ENCODE measurements at regions not wholly inside any gene's neighbourhood (a gene's known extent, or its start where the extent isn't known, plus 50 kb on each side); places are given as distances from the start of the nearest gene placed in this dataset.
A peak's percentile ranks its signal among the peaks of the same experiment; 100 is the strongest.

- no peak for DNase-seq
These were observed 157.4 kb downstream of the ANKRD30B start for GRCh38 chr18:14905350-14905749.

DNA sequence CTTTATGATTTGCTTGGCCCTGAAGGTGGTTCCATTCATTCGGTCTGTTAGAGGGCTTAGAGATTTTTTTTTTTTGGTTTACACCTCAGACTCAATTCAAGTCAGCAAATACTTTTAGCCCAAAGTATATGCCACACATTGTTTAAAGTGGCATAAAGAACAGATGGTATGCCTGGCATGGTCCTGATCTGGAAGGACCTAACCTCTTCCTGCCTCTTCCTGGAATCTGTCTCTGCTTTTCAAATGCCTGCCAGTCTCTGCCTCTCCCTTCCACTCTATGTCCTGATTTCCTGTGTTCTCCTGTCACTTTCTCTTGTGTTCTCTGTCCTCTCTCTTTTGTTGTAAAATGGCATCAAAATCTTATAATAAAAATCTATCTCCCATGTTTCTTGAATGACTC lies 158.0 kb downstream of the ANKRD30B start:
- no peak for DNase-seq

- peak; percentile 9 for DNase-seq
These were observed 159.4 kb downstream of the ANKRD30B start for GRCh38 chr18:14907420-14907819.

DNA sequence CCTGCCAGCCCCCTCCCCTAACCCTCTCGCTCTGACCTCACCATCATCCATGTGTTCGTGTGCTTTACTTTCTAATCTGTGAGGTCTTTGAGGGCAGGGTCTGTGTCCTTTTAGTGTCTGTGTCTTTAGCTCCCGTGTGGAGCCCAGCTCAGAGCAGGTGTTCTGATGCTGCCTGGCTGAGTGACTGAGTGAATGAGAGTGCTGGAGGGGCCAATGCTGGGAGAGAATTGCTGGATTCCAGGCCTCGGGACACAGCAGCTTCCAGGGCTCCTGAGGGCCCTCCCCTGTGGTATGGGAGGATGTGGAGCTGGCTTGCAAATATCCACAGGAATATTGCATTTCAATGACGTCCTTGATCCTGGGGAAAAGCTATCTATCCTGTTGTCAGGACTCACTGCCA lies 160.6 kb downstream of the ANKRD30B start:
- peak; percentile 30 for DNase-seq

DNA sequence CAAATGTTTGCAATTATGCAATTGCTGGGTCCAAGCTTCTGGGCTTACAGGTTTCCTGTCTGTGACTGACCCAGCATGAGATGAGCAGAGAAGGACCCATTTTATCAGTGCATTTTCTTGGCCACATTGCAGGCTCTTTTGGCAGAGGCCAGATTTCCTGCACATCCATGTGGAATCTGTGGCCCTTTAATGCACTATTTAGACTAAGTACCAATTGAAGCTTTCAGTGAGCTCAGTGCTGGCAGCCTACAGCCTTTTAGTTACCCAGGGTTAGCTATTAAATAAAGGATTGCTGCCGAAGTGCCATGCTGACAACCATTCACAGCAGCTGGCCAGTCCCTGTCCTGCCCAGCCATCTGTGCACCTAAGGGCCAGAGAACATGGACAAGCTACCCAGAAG lies 165.0 kb downstream of the ANKRD30B start:
- peak; percentile 29 for DNase-seq

- no peak for DNase-seq
These were observed 166.1 kb downstream of the ANKRD30B start for GRCh38 chr18:14914121-14914520.

DNA sequence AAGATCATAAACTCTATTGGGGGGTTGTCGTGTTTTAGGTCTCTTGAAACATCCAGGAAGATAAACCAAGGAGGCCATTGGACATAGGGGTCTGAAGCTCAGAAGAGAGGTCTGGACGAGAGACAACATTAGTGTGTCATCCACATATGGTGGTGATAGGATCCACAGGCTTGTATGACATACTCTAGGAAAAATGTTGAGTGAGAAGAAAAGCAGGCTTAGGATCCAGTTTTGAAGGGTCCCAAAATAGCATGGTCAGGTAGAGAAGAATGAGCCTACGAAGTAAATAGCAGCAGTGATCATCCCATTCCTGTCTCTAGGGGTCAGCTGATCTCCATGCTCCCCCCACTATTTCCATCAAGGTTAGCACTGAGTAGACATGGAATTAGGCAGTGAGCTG lies 166.8 kb downstream of the ANKRD30B start:
- DNase-seq: no peak

GRCh38 chr18:14916181-14916580 lies 168.2 kb downstream of the ANKRD30B start:
- peak; percentile 8 for DNase-seq

DNA sequence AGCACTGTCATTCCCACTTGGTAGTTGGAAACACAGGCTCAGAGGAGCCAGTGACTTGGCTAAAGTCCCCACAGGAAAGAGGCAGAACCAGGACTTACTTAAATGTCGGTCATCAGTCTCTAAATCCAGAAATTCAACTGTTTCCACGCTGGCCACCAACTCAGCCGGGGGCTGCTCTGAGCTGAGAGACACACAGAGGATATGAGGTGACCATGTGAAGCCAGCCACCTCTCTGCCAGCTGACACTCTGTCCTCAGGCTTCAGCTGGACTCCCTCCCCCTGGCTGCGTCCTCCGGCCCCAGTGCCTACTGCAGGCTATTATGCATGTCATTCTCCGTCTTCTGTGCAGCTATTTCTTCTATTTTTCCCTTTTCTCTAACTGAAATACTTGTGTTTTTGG lies 168.9 kb downstream of the ANKRD30B start:
- peak; percentile 9 for DNase-seq

DNA sequence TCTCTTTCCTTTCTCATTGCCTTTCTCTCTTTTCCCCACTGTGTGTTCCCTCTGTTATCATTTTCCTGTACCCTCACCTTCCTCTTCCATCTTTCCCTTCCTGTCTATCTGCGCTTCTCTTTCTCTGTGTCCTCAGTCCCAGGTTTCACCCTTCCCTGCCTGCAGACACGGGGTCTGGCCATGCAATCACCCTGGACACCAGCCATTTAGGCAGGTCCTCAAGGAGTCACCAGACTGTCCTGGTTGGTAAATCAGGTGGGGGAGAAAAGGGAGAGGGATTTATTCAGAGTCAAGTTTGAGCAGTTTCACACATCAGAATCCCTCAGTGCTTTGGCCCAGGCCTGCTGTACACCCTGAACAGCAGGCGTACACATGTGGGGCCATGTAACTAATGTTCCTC lies 169.3 kb downstream of the ANKRD30B start:
- peak; percentile 7 for DNase-seq

DNA sequence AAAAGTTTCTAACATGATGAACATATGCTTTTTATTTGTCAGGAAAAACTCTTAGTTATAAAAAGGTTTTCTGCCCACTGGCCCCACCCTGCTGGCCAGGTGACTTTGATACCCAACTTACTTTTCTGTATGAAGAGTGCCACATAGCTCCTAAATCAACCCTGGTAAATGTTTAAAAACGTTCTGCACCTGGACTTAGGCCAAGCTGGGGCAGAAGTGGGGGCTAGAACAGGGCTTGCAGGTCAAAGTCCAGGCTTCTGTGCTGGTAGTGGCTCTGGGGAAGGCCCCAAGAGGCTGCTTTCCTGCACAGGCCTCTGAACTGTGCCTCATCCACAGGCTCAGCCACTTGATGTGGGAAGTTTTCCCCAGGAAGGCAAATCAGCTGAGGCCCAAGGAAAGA lies 171.7 kb downstream of the ANKRD30B start:
- peak; percentile 3 for DNase-seq

DNA sequence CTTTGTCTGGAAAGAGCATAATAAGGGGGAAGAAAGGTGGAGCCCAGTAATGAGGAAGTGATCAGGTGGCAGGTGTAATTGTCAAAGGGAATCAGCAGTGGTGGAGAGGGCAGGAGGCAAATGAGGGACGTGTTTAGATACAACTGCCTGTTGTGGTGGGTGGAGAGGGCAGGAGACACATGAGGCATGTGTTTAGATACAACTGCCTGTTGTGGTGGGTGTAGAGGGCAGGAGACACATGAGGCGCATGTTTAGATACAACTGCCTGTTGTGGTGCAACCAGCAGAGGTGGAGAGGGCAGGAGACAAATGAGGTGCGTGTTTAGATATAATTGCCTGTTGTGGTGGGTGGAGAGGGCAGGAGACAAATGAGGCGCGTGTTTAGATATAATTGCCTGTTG lies 173.1 kb downstream of the ANKRD30B start:
- peak; percentile 25 for DNase-seq

DNA sequence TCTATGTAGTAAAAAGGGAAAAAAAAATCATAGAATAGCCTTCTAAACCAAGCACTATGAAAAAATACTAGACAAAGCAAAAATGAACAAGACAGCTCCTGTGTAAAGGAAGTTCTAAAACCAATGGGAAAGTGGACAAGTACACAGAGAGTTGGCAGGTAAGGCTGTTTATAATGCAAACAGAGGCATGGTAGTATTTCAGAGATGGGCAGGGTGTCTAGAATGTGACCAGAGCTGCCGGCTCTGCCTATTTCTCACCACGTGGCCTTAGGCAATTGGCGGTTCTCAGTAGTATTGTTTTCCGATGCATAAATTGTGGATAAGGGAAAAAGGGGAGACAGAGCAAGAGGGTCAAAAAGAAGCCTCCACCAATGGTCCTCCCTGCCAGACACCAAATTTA lies 173.6 kb downstream of the ANKRD30B start:
- no peak for DNase-seq

DNA sequence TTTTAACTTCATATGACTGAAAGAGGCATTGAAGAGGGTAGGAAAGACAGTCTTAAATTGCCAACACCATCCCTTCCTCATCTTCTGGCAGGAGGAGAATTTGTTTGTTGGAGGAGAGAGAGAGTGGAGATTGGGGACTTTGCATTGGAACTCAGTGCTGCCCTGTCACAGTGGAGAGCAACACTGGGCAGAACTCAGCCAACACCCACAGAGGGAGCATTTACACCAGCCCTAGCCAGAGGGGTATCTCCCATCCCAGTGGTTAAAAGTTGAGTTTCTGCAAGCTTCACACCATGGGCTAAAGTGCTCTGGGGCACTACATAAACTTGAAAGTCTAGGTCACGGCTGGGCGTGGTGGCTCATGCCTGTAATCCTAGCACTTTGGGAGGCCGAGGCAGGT lies 174.1 kb downstream of the ANKRD30B start:
- peak; percentile 30 for DNase-seq

DNA sequence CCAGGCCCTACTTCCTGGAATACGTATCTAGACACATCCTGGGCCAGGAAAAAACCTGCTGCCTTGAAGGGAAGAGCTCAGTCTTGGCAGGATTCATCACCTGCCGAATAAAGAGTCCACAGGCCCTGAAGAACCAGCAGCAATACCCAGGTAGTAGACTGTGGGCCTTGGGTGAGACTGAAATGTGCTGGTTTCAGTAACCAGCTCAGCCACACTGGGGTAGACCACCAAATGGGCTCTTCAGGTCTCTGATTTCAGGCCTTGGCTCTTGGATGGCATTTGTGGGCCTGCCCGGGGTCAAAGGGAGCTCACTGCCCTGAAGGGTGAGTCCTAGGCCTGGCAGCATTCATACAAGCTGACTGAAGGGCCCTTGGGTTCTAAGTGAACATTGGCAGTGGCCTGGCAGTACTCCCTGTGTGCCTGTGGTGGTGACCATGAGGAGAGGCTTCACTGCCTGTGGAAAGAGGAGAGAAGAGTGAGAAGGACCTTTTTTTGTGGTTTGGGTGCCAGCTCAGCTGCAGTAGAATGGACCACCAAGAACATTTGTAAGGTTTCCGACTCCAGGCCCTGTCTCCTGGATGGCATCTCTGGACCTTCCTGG lies 175.1 kb downstream of the ANKRD30B start:
- peak; percentile 23 for DNase-seq

DNA sequence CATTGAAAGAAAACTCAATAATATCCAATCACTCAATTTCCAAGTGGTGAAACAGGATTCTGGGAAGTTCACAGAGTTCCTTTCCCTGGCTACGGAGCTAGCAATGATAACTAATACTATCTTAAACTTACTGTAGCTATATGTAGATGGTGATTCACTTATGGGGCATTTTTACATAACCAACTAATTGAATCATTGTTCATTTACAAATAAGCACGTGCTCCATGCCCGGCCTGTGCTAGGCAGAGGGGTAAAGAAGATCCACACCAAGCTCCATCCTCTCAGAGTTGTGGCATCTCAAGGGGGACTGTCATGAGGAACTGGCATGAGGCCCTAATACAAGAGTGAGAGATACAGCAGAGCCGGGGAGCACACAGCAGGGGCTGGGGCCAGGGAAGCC lies 176.3 kb downstream of the ANKRD30B start:
- no peak for DNase-seq

- no peak for DNase-seq
These were observed 177.3 kb downstream of the ANKRD30B start for GRCh38 chr18:14925281-14925709.

DNA sequence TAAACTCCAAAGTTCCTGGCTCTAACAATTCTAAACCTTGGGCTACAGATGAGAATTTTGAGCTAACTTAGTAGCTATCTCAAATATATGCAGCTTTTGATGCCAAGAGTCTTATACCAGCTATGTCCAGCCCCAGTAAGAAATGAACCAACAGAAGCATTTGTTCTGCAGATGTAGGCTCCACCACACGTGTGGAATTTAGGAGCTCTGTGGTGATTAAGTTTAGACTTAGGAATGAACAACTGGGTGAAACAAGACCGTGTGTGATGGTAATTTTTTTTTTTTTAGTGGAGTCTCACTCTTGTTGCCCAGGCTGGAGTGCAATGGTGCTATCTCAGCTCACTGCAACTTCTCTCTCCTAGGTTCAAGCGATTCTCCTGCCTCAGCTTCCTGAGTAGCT lies 179.7 kb downstream of the ANKRD30B start:
- no peak for DNase-seq

DNA sequence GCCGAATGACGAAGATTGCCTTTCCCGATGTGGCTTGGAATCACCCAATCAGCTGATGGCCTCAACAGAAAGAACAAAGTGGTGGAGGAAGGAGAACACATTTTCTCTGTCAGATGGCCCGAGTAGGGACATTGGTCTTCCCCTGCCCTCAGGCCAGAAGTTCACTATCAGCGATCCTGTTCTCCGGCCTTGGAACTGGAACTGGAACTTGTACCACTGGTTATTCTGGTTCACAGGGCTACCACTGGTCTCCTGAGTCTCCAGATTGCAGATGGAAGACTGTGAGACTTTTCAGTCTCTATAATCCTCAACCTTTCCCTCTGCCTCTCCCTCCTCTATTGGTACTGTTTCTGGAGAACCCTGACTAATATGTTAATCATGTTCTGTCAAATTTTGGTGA lies 180.4 kb downstream of the ANKRD30B start:
- DNase-seq: no peak

DNA sequence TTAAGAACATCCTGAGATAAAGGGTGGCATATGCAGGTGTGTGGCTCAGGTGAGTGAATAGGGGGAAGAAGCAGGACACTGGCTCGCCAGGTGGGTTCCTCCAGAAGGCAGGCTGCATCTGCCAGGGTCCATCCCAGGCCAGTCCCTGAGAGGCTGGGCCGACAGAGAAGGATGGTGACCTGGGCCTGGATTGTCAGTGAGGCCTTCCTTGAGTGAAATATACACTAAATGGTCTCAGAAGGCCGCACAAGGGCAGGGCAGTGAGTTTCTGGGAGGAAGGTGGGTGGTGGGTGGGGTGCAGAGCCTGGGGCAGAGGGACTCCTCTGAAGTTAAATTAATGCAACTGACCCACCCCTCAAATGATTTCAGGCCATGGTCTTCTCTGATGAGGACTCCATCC lies 182.1 kb downstream of the ANKRD30B start:
- peak; percentile 15 for DNase-seq

DNA sequence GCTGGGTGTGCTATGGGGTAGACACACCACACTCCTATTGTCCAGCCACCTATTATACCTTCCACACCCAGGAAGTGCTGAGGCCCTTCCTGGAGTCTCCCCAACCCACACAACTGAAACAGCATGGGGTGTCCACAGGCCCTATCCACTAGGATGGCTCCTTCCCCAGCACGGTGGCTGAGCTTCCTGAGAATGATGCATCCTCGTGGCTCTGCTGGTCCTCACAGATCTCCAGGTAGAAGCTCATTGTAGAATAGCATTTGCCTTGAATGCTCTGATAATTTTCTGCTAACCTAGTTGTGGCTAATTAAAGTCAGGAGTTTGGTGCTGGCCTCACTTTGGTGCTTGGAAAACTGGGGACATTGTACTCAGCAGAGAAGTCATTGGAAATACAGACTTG lies 182.6 kb downstream of the ANKRD30B start:
- DNase-seq: no peak

GRCh38 chr18:14933049-14933851 lies 185.3 kb downstream of the ANKRD30B start:
- DNase-seq: no peak

GRCh38 chr18:14933964-14934363 lies 186.0 kb downstream of the ANKRD30B start:
- no peak for DNase-seq

DNA sequence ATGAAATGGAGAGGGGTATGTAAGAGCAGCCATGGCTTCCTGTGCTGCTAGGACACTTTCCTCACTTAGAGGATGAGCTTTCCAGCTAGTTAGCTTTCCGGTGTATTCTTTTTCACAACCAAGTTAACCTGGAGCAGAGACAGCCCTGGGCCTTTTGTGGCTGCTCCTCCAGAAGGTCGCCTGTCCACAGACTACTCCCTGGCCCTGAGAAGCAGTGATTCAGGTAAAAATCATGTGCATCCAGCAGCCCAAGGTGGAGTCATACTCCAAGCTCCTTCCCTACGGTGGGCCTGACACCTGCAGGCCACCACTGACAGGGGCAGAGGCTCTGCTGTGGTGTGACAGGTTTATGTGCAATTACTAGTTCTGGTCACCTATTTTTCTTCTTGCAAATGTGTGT lies 187.2 kb downstream of the ANKRD30B start:
- no peak for DNase-seq

- no peak for DNase-seq
These were observed 188.3 kb downstream of the ANKRD30B start for GRCh38 chr18:14936313-14936712.

Data from islet precursor cell (in vitro differentiated cells).